ENCODE measurements at regions not wholly inside any gene's neighbourhood (a gene's known extent, or its start where the extent isn't known, plus 50 kb on each side); places are given as distances from the start of the nearest gene placed in this dataset.
"Not testable (repeated sequence)": the region's sequence is repeated elsewhere in the genome, so short reads cannot be mapped to it uniquely, and the experiment has no call there.

GRCh38 chr4:167873496-167873895 lies 218.8 kb upstream of the ANXA10 start (continued):
- no peak for TF ChIP-seq MNT (IDR thresholded peaks at IDR 0.05)
- no peak for TF ChIP-seq U2AF1 (optimal IDR thresholded peaks at IDR 0.05; ENCODE audit: low read depth, low read length)
- no peak for TF ChIP-seq CC2D1A (CRISPR knock-in tag; IDR thresholded peaks at IDR 0.05)
- TF ChIP-seq ZFY (CRISPR knock-in tag; IDR thresholded peaks at IDR 0.05) = no peak
- no peak for TF ChIP-seq KMT2A (CRISPR knock-in tag; IDR thresholded peaks at IDR 0.05)
- TF ChIP-seq ZNF124 (CRISPR knock-in tag; IDR thresholded peaks at IDR 0.05) = no peak
- no peak for TF ChIP-seq GATA4 (IDR thresholded peaks at IDR 0.05; ENCODE audit: borderline replicate concordance, low read depth)
- no peak for TF ChIP-seq XRCC5 (optimal IDR thresholded peaks at IDR 0.05; ENCODE audit: low read length)
- no peak for TF ChIP-seq ZNF460 (CRISPR knock-in tag; IDR thresholded peaks at IDR 0.05; ENCODE audit: borderline replicate concordance)
- TF ChIP-seq CAMTA2 (CRISPR knock-in tag; IDR thresholded peaks at IDR 0.05; ENCODE audit: borderline replicate concordance) = no peak
- no peak for TF ChIP-seq TSC22D2 (CRISPR knock-in tag; IDR thresholded peaks at IDR 0.05; ENCODE audit: borderline replicate concordance)
- TF ChIP-seq ZNF510 (CRISPR knock-in tag; IDR thresholded peaks at IDR 0.05; ENCODE audit: low read depth) = no peak
- TF ChIP-seq RFXANK (CRISPR knock-in tag; IDR thresholded peaks at IDR 0.05) = no peak
- no peak for TF ChIP-seq ZNF235 (CRISPR knock-in tag; IDR thresholded peaks at IDR 0.05; ENCODE audit: borderline replicate concordance)
- TF ChIP-seq, protein P1, sequence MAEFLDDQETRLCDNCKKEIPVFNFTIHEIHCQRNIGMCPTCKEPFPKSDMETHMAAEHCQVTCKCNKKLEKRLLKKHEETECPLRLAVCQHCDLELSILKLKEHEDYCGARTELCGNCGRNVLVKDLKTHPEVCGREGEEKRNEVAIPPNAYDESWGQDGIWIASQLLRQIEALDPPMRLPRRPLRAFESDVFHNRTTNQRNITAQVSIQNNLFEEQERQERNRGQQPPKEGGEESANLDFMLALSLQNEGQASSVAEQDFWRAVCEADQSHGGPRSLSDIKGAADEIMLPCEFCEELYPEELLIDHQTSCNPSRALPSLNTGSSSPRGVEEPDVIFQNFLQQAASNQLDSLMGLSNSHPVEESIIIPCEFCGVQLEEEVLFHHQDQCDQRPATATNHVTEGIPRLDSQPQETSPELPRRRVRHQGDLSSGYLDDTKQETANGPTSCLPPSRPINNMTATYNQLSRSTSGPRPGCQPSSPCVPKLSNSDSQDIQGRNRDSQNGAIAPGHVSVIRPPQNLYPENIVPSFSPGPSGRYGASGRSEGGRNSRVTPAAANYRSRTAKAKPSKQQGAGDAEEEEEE (CRISPR knock-in tag; IDR thresholded peaks at IDR 0.05; ENCODE audit: borderline replicate concordance) = no peak

DNA sequence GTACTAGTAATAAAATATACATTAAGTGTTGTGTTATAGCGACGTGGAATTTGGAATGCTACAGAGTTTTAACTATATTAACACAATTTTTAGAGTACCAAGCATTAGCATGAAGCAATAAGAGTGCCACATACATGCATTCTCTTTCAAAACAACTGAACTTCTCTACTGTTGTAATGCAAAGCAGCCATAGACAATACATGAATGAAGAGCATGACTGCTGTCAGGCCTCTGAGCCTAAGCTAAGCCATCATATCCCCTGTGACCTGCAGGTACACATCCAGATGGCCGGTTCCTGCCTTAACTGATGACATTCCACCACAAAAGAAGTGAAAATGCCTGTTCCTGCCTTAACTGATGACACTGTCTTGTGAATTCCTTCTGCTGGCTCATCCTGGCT lies 216.2 kb upstream of the ANXA10 start:
- ATAC-seq; BruUV-seq (replicated peaks); intact Hi-C loops (cut with micrococcal nuclease; ENCODE audit: unreplicated experiment): not testable (repeated sequence)

DNA sequence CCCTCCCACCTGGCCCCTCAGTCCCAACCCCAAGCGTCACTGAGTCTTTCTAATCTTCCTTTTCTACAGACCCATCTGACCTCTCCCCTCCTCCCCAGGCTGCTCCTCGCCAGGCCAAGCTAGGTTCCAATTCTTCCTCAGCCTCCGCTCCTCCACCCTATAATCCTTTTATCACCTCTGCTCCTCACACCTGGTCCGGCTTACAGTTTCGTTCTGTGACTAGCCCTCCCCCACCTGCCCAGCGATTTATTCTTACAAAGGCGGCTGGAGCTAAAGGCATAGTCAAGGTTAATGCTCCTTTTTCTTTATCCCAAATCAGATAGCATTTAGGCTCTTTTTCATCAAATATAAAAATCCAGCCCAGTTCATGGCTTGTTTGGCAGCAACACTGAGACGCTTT lies 214.5 kb upstream of the ANXA10 start:
- FAIRE-seq; DNase-seq (ENCODE audit: low spot score); intact Hi-C loops (cut with micrococcal nuclease; ENCODE audit: unreplicated experiment); H4K20me1 ChIP-seq (ENCODE audit: insufficient read depth, low read length); ATAC-seq; H3K36me3 ChIP-seq (replicated peaks in 1 of 2; ENCODE audit: control insufficient read depth in 1 of 2, insufficient read depth in 2 of 2, low read length in 2 of 2); in situ Hi-C loops (cut with HindIII; ENCODE audit: extremely low pct_ligation_motif_present, low pct_unique_long_range_greater_than_20kb); BruUV-seq (replicated peaks); H2AFZ ChIP-seq (ENCODE audit: low read length); H3K9me3 ChIP-seq (ENCODE audit: low read length); CTCF ChIA-PET (ENCODE audit: low intra/inter-chr PET ratio, low total read pairs); H3K4me1 ChIP-seq (ENCODE audit: insufficient read depth, low read length); POLR2A ChIA-PET; H3K27me3 ChIP-seq (ENCODE audit: control insufficient read depth in 1 of 2, insufficient read depth in 2 of 2, low read length in 2 of 2); H3K4me3 ChIP-seq (replicated peaks in 1 of 3; ENCODE audit: insufficient read depth in 1 of 3, low read depth in 2 of 3, low read length in 3 of 3); H3K79me2 ChIP-seq (ENCODE audit: insufficient read depth, low read length); H3K4me2 ChIP-seq (ENCODE audit: low read depth, low read length); H3K27ac ChIP-seq (ENCODE audit: extremely low read length, insufficient read depth, low read length); H3K9ac ChIP-seq (ENCODE audit: insufficient read depth, low read depth, low read length): not testable (repeated sequence)
- WGBS (ENCODE audit: low lambda C conversion rate) = 46% methylated on average over 8 of the region's 8 CpGs

More for the DNA sequence above, 216.2 kb upstream of the ANXA10 start:
- H2AFZ ChIP-seq (ENCODE audit: low read length); DNase-seq (ENCODE audit: low spot score); H3K9ac ChIP-seq (ENCODE audit: insufficient read depth, low read depth, low read length); H3K27me3 ChIP-seq (ENCODE audit: control insufficient read depth in 1 of 2, insufficient read depth in 2 of 2, low read length in 2 of 2); CTCF ChIA-PET (ENCODE audit: low intra/inter-chr PET ratio, low total read pairs); H4K20me1 ChIP-seq (ENCODE audit: insufficient read depth, low read length); POLR2A ChIA-PET; H3K9me3 ChIP-seq (ENCODE audit: low read length); H3K36me3 ChIP-seq (replicated peaks in 1 of 2; ENCODE audit: control insufficient read depth in 1 of 2, insufficient read depth in 2 of 2, low read length in 2 of 2); H3K4me3 ChIP-seq (replicated peaks in 1 of 3; ENCODE audit: insufficient read depth in 1 of 3, low read depth in 2 of 3, low read length in 3 of 3); H3K79me2 ChIP-seq (ENCODE audit: insufficient read depth, low read length); in situ Hi-C loops (cut with HindIII; ENCODE audit: extremely low pct_ligation_motif_present, low pct_unique_long_range_greater_than_20kb); H3K4me2 ChIP-seq (ENCODE audit: low read depth, low read length); FAIRE-seq; H3K4me1 ChIP-seq (ENCODE audit: insufficient read depth, low read length); H3K27ac ChIP-seq (ENCODE audit: extremely low read length, insufficient read depth, low read length): not testable (repeated sequence)
- under 1% methylated on average over 3 of the region's 3 CpGs for WGBS (ENCODE audit: low lambda C conversion rate)

Data from HepG2 (cell line).